ENCODE measurements at regions not wholly inside any gene's neighbourhood (a gene's known extent, or its start where the extent isn't known, plus 50 kb on each side); places are given as distances from the start of the nearest gene placed in this dataset.

DNA sequence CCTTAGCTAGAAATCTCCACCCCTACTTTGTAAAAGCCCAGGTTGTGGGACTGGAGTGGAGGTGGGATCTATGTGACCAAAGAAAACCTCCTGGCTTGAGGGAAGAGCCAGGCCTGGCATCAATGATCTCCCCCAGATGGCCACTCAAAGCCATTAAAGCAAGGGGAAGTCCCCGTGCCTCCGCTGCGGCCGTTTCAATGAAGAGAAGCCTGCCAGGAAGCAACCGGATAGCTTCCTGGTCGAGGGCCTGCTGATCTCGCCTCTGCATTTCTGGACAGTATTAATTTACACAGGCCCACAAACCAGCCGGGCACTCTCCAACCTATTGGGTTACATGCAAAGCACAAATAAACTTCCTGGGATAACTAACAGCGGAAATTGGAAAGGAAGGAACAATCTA lies 160.5 kb upstream of the MSX2 start:
- Histone ChIP-seq H3K9me3 (ENCODE audit: control insufficient read depth in 4 of 4, low read length in 3 of 4) (no peaks in the 10 kb centered on the region), H3K4me3 (ENCODE audit: low read depth in 1 of 3, low read length in 3 of 3) (no peak overlapping the region), H3K27me3 (ENCODE audit: control insufficient read depth in 4 of 4, insufficient read depth in 4 of 4, low read length in 3 of 4) (peaks cover 0 to 7% (median 0%) of the 10 kb centered on the region in 4 donors), H3K27ac (ENCODE audit: low read depth in 1 of 2, low read length in 2 of 2) (no peak overlapping the region), H3K9ac (ENCODE audit: low read depth in 1 of 2, low read length in 2 of 2) (no peak overlapping the region), H3K36me3 (ENCODE audit: control insufficient read depth in 4 of 4, insufficient read depth in 3 of 4, low read depth in 1 of 4, low read length in 3 of 4) (no peaks in the 10 kb centered on the region), H3K4me1 (ENCODE audit: control insufficient read depth in 4 of 4, insufficient read depth in 4 of 4, low read length in 3 of 4) (no peaks in the 10 kb centered on the region)
- 44% methylated on average over 9 of the region's 9 CpGs for WGBS
- TF ChIP-seq HNF4G (IDR thresholded peaks at IDR 0.05) (no peak), RAD21 (IDR thresholded peaks at IDR 0.05) (no peak), RXRA (IDR thresholded peaks at IDR 0.05) (no peak), HNF4A (conservative IDR thresholded peaks at IDR 0.05) (no peak), EGR1 (IDR thresholded peaks at IDR 0.05; ENCODE audit: low read depth in 2 of 2) (no peak), GABPA (IDR thresholded peaks at IDR 0.05 in 1 of 2, conservative IDR thresholded peaks at IDR 0.05 in 1 of 2) (no peak), TAF1 (conservative IDR thresholded peaks at IDR 0.05) (no peak)
- TF ChIP-seq, protein P1, sequence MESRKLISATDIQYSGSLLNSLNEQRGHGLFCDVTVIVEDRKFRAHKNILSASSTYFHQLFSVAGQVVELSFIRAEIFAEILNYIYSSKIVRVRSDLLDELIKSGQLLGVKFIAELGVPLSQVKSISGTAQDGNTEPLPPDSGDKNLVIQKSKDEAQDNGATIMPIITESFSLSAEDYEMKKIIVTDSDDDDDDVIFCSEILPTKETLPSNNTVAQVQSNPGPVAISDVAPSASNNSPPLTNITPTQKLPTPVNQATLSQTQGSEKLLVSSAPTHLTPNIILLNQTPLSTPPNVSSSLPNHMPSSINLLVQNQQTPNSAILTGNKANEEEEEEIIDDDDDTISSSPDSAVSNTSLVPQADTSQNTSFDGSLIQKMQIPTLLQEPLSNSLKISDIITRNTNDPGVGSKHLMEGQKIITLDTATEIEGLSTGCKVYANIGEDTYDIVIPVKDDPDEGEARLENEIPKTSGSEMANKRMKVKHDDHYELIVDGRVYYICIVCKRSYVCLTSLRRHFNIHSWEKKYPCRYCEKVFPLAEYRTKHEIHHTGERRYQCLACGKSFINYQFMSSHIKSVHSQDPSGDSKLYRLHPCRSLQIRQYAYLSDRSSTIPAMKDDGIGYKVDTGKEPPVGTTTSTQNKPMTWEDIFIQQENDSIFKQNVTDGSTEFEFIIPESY (IDR thresholded peaks at IDR 0.05): no peak
- TF ChIP-seq, protein P2, sequence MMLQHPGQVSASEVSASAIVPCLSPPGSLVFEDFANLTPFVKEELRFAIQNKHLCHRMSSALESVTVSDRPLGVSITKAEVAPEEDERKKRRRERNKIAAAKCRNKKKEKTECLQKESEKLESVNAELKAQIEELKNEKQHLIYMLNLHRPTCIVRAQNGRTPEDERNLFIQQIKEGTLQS (IDR thresholded peaks at IDR 0.05): no peak
- TF ChIP-seq, protein P3, sequence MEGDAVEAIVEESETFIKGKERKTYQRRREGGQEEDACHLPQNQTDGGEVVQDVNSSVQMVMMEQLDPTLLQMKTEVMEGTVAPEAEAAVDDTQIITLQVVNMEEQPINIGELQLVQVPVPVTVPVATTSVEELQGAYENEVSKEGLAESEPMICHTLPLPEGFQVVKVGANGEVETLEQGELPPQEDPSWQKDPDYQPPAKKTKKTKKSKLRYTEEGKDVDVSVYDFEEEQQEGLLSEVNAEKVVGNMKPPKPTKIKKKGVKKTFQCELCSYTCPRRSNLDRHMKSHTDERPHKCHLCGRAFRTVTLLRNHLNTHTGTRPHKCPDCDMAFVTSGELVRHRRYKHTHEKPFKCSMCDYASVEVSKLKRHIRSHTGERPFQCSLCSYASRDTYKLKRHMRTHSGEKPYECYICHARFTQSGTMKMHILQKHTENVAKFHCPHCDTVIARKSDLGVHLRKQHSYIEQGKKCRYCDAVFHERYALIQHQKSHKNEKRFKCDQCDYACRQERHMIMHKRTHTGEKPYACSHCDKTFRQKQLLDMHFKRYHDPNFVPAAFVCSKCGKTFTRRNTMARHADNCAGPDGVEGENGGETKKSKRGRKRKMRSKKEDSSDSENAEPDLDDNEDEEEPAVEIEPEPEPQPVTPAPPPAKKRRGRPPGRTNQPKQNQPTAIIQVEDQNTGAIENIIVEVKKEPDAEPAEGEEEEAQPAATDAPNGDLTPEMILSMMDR (IDR thresholded peaks at IDR 0.05; ENCODE audit: low read depth, low read length, missing input control): no peak
- TF ChIP-seq, protein P4, sequence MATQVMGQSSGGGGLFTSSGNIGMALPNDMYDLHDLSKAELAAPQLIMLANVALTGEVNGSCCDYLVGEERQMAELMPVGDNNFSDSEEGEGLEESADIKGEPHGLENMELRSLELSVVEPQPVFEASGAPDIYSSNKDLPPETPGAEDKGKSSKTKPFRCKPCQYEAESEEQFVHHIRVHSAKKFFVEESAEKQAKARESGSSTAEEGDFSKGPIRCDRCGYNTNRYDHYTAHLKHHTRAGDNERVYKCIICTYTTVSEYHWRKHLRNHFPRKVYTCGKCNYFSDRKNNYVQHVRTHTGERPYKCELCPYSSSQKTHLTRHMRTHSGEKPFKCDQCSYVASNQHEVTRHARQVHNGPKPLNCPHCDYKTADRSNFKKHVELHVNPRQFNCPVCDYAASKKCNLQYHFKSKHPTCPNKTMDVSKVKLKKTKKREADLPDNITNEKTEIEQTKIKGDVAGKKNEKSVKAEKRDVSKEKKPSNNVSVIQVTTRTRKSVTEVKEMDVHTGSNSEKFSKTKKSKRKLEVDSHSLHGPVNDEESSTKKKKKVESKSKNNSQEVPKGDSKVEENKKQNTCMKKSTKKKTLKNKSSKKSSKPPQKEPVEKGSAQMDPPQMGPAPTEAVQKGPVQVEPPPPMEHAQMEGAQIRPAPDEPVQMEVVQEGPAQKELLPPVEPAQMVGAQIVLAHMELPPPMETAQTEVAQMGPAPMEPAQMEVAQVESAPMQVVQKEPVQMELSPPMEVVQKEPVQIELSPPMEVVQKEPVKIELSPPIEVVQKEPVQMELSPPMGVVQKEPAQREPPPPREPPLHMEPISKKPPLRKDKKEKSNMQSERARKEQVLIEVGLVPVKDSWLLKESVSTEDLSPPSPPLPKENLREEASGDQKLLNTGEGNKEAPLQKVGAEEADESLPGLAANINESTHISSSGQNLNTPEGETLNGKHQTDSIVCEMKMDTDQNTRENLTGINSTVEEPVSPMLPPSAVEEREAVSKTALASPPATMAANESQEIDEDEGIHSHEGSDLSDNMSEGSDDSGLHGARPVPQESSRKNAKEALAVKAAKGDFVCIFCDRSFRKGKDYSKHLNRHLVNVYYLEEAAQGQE (IDR thresholded peaks at IDR 0.05): no peak
- DNase-seq (ENCODE audit: low spot score): no peak

DNA sequence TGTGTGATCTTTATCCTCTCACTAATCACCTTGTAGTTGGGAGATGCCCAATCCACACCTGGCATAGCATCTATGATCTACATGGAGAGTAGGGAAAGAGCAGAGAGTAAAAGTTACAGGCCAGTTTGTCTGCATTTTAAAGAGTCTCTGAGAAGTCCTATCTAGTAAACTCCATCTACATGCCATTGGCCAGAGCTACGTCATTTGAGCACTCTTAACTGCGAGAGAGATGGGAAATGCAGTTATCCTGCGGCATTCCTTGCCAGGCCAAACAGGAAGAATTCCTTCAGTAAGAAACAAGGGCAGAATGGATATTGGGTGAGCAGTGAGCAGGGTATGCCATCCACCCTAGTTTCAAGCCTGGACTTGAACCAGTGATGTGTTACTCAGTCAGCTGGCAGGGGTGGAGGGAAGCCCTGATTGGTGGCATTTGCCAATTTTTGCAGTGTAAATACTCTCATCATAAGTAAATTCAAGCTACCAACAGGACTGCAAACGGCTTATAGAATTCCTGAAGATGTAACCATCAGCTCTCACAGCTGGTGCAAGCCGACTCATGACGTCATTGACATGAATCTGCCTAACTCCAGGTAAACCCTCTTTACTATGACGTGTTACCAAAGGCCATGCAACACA lies 156.8 kb upstream of the MSX2 start:
- TF ChIP-seq HNF4G (IDR thresholded peaks at IDR 0.05) (no peak), NR2F2 (IDR thresholded peaks at IDR 0.05) (no peak), EGR1 (IDR thresholded peaks at IDR 0.05; ENCODE audit: low read depth in 2 of 2) (no peak), FOXA1 (IDR thresholded peaks at IDR 0.05) (no peak), JUND (IDR thresholded peaks at IDR 0.05) (no peak), FOXA2 (IDR thresholded peaks at IDR 0.05) (no peak)
- TF ChIP-seq, protein P4 (IDR thresholded peaks at IDR 0.05): no peak
- TF ChIP-seq, protein P3 (IDR thresholded peaks at IDR 0.05; ENCODE audit: low read depth, low read length, missing input control): no peak
- TF ChIP-seq, protein P5, sequence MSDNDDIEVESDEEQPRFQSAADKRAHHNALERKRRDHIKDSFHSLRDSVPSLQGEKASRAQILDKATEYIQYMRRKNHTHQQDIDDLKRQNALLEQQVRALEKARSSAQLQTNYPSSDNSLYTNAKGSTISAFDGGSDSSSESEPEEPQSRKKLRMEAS (IDR thresholded peaks at IDR 0.05): no peak
- Histone ChIP-seq H3K27me3 (ENCODE audit: control insufficient read depth in 4 of 4, insufficient read depth in 4 of 4, low read length in 3 of 4) (peaks cover 0 to 4% (median 0%) of the 10 kb centered on the region in 4 donors), H3K27ac (ENCODE audit: low read depth in 1 of 2, low read length in 2 of 2) (no peak overlapping the region), H3K9me3 (ENCODE audit: control insufficient read depth in 4 of 4, low read length in 3 of 4) (no peaks in the 10 kb centered on the region), H3K9ac (ENCODE audit: low read depth in 1 of 2, low read length in 2 of 2) (no peak overlapping the region), H3K4me1 (ENCODE audit: control insufficient read depth in 4 of 4, insufficient read depth in 4 of 4, low read length in 3 of 4) (no peaks in the 10 kb centered on the region), H3K36me3 (ENCODE audit: control insufficient read depth in 4 of 4, insufficient read depth in 3 of 4, low read depth in 1 of 4, low read length in 3 of 4) (no peaks in the 10 kb centered on the region), H3K4me3 (ENCODE audit: low read depth in 1 of 3, low read length in 3 of 3) (no peak overlapping the region)
- WGBS: 76% methylated on average over 7 of the region's 7 CpGs
- no peak for DNase-seq (ENCODE audit: low spot score)
